ENCODE measurements at regions not wholly inside any gene's neighbourhood (a gene's known extent, or its start where the extent isn't known, plus 50 kb on each side); places are given as distances from the start of the nearest gene placed in this dataset.

DNA sequence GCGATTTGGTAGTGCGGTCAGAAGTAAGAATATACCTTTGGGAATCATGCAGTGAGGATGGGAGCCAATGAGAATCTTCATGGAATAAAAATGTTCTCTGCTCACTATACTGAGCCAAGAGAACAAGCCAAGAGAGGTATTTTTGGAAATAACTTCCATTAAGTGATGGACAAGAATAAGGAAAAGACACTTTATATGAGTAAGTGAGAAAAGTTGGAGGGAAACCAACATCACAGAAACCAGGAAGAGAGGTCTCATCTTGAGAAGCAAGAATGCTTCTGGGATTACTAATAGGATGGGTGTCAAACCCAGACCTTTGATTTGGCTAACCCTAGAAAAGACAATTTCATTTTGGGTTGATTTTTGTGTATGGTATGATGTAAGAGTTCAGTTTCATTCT, 181.2 kb upstream of the JAG1 start:
- TF ChIP-seq, protein P1, sequence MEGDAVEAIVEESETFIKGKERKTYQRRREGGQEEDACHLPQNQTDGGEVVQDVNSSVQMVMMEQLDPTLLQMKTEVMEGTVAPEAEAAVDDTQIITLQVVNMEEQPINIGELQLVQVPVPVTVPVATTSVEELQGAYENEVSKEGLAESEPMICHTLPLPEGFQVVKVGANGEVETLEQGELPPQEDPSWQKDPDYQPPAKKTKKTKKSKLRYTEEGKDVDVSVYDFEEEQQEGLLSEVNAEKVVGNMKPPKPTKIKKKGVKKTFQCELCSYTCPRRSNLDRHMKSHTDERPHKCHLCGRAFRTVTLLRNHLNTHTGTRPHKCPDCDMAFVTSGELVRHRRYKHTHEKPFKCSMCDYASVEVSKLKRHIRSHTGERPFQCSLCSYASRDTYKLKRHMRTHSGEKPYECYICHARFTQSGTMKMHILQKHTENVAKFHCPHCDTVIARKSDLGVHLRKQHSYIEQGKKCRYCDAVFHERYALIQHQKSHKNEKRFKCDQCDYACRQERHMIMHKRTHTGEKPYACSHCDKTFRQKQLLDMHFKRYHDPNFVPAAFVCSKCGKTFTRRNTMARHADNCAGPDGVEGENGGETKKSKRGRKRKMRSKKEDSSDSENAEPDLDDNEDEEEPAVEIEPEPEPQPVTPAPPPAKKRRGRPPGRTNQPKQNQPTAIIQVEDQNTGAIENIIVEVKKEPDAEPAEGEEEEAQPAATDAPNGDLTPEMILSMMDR (conservative IDR thresholded peaks at IDR 0.05; ENCODE audit: low read length) = no peak
- TF ChIP-seq EZH2phosphoT487 (IDR thresholded peaks at IDR 0.05; ENCODE audit: borderline replicate concordance, low read depth, low read length) = no peak
